Fibroblast of the conjunctiva (primary cell): ENCODE measurements at regions not wholly inside any gene's neighbourhood (a gene's known extent, or its start where the extent isn't known, plus 50 kb on each side); places are given as distances from the start of the nearest gene placed in this dataset.
"Not testable (repeated sequence)": the region's sequence is repeated elsewhere in the genome, so short reads cannot be mapped to it uniquely, and the experiment has no call there.

Source experiments
- DNase-seq: peaks from one replicate; pipeline ENCODE4 v3.0.0-alpha.2; 2010; ENCODE audit warnings: low read depth

DNA sequence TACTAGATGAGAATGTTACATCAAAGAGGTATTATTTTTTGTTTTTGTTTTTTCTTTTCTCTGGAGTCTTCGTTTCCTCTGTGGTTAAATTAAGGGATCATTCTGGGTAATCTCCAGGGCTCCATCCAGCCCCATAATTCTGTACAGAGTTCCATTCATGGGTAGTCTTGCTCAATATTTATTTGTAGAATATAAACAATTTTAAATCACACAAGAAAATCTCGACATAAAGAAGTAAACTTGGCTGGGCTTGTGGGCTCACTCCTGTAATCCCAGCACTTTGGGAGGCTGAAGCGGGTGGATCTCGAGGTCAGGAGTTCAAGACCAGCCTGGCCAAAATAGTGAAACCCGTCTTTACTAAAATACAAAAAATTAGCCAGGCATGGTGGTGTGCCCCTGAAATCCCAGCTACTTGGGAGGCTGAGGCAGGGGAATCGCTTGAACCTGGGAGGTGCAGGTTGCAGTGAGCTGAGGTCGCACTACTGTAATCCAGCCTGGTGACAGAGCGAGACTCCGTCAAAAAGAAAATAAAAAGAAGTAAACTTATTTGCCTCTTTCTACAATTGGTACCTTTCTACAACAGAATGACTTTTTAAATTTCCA, 166.8 kb upstream of the TGFBR2 start:
- DNase-seq, result no peak

DNA sequence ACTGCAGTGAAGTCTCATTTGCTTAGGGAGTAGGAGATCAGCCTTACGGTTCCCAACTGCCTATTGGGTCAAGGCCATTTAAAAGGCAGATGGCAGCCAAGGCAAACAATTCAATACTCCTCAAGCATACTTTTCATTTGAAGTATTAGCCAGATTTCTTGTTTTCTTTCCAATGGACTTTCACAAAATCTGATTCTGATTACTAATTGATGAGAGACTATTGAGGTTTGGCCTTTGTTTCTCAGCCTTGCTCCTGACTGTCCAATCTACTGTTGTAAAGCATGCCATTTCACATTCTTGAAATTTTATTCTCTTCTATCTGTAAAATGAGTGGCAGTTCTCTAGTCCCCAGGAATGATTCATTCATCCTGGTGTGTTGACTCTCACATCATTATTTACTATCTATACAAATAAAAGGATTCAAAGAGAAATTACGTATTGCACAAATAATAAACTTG, 166.2 kb upstream of the TGFBR2 start:
- no peak for DNase-seq

DNA sequence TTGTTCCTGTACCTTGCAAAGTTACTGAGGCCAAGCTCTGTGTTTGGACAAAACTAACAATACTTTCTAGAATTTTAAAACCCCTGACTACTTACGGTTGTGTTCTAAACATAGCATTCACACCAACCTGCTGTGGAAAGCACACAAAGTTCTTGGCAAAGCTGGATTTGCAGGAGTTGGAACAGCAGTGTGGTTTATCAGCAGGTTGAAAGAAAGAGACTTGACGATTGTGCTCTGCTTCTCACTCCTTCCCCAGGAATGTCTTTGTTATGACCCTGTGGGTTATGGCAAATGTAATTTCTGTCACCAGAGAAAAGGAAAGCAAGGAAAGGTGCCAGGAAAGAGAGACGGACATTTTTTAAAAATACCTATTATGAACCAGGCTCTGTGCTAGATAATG, 165.5 kb upstream of the TGFBR2 start:
- no peak for DNase-seq

DNA sequence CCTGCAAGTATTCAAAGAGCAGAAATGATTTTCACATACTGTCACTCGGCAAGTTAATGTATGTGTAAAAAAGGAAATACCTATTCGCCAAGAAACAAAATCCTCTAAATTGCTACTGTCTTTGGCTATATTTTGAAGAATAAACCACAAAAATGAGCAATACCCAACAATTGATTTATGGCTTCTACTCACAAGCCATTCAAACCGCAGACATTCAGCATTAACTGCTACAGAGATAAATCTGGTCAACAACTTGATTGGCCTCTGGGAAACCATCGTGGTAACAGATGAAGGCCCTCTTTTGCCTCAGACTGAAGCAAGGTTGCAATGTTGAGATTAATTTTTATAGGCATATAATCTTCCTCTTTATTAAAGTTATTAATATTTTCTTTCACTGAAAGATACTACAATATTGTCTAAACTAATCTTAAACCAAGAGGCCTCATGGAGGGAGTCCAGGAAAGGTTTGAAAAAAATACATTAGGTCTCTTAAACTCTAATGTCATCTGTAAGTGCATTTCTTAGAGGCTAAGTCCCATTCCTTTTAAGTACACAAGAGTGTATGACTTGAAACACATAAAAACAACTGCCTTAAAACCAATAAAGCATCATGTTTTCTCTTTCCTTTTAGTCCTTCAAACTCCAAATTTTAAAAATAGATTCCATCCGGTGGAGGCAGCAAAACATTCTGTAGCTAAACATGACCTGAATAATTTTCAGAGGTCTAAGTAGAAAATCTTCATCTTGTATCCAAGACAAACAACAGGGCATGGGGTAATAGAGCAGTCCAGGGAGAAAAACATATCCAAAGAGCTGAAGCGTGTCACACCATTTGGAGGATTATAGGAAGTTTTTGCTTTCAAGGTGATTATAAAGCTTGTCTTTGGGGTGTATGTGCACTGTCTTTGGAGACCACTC, 162.4 kb upstream of the TGFBR2 start:
- DNase-seq, result no peak

DNA sequence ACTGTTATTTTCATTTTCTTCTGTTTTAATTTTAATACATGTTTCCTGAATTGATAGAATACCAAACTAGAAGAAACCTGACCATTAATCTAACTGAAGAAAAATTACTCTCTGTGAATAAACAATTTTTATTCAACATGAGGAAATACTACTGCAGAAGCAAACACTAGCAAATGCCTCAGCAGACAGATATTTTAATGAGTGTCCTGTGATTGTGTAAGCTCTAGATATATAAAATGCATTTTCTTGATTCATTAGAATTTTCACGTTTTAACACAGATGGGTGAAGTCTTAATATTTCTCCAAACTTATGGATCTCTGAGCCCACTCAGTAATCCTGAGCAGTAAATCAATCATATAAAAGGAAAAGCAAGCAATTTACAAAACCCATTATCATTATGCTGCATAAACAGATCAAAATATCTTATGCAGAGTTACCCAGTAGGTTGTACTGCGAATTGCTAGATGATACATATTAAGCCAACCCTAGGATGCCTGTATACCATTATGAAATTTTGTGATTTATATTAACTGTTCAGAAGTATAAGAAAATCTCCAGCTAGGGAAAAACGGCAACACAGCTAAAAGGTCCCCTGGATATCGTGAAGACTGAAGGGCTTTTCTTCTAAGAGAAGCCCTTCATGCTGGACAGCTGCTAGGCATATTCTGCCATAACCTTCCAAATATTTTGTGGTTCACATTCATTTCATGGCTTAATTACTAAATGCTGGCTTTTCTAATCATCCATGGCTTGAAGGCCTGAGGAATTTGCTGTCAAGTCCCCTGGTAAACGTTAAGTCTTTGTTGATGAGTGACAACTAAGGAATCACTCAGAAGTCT, 157.7 kb upstream of the TGFBR2 start:
- DNase-seq, result no peak

DNA sequence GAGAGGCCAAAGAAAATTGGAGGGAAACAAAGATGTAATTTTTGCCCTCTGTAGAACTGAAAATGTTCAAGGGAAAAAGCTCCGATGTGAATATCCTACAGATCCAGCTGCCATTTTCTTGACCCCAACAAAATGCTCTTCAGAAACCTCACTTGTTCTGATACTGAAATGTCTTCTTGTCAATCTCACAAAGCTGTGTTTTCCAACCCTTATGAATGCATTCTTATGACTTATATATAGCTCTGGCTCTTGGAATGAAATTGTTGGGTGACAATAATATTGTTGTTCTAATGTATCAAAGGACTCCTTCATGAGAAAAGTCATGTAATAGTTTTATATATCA, 157.1 kb upstream of the TGFBR2 start:
- DNase-seq, result no peak

DNA sequence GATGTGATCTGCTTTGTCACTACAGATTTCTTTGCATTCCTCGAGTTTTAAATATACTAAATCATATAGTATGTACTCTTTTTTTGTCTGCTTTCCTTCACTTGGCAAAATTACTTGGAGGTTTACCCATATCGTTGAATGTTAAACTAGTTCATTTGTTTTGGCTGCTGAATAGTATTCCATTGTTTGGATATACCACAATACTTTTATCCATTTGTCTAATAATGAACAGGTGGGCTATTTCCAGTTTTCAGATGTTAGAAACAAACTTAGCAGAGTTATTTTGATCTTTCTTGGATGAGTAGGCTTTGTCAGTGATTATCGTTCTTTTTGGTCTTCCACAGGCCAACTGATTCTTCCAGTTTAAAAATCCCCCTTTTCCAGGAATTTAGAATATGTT, 154.0 kb upstream of the TGFBR2 start:
- DNase-seq, result no peak

DNA sequence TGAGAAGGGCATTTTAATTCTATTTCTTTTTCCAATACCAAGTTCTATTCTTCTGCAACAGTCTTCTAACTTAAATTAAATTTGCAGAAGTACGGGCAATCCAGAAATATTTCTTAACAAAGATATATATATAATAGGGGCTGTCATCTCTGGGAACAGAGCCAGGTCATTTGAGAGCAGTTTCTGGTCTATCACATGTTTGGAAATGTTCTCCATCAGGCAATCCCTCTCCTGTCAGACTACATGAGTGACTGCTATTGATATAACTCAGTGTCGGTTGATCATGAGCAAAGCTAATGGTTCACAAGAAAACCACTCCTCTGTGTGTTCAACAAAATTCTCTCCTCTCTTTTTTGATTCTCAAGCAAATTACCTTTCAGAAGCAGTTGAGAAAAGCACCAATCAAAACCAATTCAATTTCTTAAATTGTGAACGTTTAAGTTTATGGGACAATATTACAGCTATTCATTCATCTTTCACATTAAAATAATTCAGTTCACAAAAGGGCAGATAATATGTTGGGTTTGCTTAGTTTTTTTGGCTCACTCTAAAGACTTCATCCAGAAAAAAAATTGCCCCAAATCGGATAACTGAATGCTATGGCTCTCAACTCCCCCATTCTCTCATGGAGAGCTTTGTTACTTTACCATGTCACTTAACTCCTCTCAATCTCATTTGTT, 152.9 kb upstream of the TGFBR2 start:
- no peak for DNase-seq

DNA sequence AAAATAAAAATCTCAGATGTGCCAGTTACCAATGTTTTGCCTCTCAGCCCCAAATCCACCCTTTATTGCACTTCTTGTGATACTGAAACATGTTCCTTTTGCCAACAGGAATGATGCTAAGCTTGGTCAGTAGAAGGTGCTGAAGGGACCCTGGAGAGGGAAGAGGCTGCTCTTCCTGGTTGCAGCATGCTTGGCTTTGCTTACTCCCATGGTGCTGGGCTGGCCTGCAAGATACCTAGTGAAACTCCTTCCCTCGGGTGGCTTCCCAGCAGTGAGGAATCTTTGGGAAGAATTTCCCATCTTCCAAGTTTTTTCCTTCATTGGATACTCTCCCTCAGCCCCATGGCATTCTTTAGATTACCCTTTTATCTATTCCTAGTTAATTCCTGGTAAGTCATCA, 151.8 kb upstream of the TGFBR2 start:
- DNase-seq, result no peak

DNA sequence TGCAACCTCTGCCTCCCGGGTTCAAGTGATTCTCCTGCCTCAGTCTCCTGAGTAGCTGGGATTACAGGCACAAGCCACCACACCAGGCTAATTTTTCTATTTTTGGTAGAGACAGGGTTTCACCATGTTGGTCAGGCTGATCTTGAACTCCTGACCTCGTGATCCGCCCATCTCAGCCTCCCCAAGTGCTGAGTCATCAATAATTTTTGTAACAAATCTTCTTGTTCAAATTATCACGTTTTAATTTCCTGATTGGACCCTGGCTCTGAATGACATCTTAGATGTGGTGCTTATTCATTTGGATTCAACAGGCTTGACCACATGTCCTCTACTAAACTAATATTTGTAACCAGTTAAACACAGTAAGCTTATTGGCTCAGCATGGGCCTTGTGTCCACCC, 151.3 kb upstream of the TGFBR2 start:
- DNase-seq, result not testable (repeated sequence)

DNA sequence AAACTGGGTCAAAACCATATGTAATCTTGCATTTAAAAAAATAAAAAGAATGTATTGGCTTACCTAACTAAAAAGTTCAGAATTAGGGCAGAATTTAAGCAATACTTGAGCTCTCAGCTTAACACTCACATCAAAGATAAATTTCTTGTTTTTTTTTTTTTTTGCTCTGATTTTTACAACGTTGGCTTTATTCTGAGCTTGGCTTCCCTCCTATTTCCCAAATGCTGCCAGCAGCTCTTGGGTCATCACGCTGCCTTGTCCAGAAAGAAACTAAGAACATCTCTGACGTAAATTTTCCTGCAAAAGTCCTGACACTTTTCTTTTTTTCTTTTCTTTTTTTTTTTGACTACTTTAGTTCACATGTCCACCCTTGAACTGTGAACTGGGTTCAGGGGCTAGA, 150.6 kb upstream of the TGFBR2 start:
- no peak for DNase-seq

DNA sequence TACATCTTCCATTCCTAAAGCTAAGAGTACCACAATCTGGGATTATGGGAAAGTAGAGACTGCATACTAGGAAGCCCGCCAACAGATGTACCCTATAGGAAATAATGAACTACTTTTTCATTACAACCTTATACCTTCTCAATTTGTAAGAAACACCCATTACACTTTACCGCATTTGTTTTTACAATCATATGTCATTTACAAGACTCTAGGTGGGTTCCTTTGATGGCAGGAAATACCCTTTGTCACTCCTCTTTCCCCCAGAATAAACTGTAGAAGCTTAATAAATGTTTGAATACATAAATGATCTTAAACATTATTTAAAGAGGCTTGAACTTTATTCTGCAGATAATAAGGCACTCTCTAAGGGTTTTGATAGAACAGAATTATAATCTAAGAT, 150.1 kb upstream of the TGFBR2 start:
- no peak for DNase-seq

DNA sequence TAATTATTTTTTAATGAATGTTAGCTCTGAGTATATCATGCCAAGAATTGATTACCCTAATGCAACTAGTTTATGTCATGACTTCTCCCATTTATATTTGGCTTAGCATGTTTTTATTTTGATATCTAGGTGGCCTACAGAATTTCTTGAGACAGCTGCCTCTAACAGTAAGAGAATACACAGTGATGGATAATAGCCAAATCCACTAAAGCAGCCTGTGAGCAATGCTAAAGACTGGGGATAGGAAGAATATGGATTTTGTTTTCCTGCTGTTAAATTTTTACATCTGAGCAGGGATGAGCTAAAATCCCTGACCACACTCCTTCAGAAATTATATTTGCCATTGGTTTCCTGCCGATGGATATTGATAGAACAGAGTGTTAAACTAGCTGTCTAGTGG, 149.3 kb upstream of the TGFBR2 start:
- DNase-seq, result no peak

DNA sequence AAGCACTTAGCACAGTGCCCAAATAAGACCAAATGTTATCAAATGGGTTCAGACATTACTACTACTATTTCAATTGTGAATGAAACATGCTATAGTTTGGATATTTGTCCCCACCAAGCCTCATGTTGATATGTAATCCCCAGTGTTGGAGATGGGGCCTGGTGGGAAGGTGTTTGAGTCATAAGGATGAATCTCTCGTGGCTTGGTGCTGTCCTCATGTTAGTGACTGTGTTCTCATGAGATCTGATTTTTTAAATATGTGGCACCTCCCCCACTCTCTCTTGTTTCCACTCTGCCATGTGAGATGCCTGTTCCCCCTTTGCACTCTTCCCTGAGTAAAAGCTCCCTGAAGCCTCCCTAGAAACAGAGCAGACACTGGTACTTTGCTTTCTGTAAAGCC, 148.7 kb upstream of the TGFBR2 start:
- no peak for DNase-seq

DNA sequence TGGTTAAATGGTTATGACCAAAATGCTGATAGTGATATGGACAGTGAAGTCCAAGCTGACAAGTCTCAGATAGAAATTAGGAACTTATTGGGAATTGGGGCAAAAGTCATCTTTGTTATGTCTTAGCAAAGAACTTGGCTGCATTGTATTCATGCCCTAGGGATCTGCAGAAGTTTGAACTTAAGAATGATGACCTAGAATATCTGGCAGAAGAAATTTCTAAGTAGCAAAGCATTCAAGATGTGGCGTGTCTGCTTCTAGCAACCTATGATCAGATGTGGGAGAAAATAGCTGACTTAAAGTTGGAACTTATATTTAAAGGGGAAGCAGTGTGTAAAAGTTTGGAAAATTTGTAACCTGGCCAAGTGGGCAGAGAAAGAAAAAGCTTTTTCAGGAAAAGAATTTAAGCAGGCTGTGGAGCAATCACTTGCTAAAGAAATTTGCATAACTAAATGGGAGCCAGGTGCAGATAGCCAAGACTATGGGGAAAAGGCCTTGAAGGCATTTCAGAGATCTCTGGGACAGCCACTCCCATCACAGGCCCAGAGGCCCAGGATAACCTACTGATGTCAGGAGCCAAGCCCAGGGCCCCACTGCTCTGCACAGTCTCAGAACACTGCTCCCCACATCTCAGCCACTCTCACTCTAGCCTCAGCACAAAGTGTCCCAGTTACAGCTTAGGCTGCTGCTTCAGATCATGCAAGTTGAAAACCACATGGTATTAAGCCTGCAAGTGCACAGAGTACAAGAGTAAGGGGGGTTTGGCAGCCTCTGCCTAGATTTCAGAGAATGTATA, 147.8 kb upstream of the TGFBR2 start:
- DNase-seq, result no peak

DNA sequence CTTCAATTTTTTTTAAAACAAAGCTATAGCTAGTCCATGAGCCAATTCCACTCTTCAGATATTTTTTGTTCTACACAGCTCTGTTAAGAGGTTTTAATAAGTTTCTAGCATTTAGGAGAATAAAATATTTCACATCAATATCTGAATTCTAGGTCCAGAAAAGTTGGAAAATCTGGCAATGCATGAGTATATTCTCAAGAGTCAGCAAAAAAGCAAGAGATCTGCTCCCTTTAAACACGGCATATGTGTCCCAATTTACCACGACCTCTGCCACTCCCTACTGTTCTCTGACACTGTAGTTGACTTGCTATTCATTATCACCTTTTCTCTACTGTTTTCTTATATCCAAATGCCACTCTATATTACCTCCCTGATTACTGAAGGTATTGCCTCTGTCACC, 145.1 kb upstream of the TGFBR2 start:
- no peak for DNase-seq

DNA sequence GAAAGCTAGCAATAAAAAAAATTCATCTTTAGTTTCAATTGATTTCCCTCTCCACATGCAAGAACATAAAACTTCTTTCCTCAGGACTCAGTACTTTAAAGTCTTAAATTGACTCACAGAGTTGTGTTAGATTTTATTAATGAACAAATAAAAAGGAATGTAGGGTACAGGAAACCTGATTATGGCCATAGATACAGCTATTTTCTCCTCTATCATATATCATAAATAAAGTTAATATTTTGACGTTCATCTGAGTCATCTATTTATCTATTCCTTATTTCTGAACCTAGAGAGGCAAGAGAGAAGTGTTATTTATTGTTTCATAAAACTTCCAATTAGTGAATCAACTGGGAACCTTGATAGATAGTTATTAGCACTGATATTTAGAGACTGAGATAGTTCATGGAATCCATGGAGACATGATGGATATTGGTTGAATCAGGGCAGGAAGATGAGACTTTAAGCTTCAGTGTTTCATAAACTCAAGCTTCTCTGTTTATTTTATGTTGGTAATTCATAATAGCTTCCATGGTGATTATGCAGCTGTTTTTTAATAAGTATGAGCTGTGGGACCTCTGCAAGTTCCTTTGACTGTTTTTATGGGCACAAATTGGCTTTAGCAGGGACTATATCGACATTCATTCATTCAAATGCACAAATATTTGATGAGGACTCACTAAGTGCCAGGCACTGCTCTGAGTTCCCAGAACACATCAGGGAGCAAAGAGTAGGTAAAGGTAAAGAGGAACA, 143.5 kb upstream of the TGFBR2 start:
- DNase-seq, result no peak

DNA sequence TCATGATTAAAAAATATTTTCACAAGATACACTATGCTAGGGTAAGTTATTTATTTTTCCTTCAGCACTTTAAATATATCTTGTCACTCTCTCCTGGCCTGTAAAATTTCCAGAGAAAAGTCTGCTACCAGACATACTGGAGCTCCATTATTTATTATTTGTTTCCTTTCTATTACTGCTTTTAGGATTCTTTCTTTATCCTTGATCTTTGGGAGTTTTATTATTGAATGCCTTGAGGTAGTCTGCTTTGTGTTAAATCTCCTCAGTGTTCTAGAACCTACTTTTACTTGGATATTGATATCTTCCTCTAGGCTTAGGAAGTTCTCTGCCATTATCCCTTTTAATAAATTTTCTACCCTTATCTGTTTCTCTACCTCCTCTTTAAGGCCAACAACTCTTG, 142.0 kb upstream of the TGFBR2 start:
- DNase-seq, result no peak

DNA sequence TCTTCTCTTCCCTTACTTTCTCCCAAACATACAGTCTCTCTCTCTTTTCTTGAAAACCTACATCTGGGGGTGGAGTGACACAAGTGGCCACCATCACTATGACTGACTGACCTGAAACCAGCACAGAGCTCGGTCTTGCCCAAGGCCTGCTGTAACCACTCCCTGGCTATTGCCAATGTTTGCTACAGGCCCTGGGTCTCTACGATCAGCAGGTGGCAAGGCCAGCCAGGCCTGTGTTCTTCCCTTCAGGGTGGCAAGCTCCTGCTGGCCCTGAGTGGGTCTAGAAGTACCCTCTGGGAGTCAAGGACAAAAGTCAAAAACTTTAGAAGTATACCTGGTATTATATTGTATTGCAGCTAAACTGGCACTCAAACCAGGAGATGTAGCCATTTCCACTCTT, 140.9 kb upstream of the TGFBR2 start:
- no peak for DNase-seq

DNA sequence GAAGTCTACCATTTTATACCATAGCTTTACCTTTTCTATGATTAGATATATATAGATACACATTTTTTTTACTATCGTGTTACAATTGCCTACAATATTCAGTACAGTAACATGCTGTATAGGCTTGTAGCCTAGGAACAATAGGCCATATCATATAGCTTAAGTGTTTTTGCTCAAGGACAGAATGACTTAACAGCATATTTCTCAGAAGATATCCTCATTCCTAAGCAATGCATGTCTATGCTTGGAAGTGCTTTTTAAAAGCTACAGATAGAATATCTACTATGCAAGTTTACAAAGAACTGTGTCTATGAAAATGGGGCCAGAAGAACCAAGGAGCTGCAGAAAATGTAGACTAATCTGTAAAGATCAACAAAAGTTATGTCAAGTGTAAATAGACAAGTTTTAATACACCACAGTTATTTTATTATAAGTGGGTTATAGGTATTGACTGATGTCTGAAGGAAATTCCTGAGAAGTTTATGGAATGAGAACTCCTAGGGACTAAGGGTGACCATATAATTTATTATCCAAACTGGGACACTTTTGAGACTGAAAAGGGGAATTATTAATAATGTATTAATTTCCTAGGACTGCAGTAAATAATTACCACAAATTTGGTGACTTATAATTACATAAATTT, 138.7 kb upstream of the TGFBR2 start:
- DNase-seq, result no peak
